Gastroesophageal sphincter (tissue), 3 donors: ENCODE measurements at regions not wholly inside any gene's neighbourhood (a gene's known extent, or its start where the extent isn't known, plus 50 kb on each side); places are given as distances from the start of the nearest gene placed in this dataset.

Experiments
- CTCF ChIP-seq, 4 experiments: fragments of 200-600 bp in 2 of 4; fragments of 450-650 bp in 2 of 4; sonication (generic) in 1 of 4; IDR thresholded peaks; one replicate each; pipeline ENCODE4 v1.5.1; 2017 to 2019; ENCODE audit warnings: antibody characterized with exemption in 4 of 4, mild to moderate bottlenecking in 2 of 4, moderate library complexity in 2 of 4
- EP300 ChIP-seq: sonication (generic); formaldehyde crosslinking; IDR thresholded peaks from one replicate; pipeline ENCODE4 v1.6.1; 2017; ENCODE audit warnings: antibody characterized with exemption, mild to moderate bottlenecking
- POLR2A ChIP-seq, 2 donors: fragments of 450-650 bp; IDR thresholded peaks; one replicate each; pipeline ENCODE4 v1.6.1; 2017; ENCODE audit warnings: antibody characterized with exemption in 2 of 2, mild to moderate bottlenecking in 2 of 2, moderate library complexity in 1 of 2
- POLR2AphosphoS5 ChIP-seq: sonication (generic); formaldehyde crosslinking; IDR thresholded peaks from one replicate; pipeline ENCODE4 v1.6.1; 2017; ENCODE audit warnings: antibody characterized with exemption

- TF ChIP-seq CTCF (IDR thresholded peaks at IDR 0.05) (no peak), POLR2AphosphoS5 (no peak), POLR2A (IDR thresholded peaks at IDR 0.05) (no peak), EP300 (no peak)
Measured at GRCh38 chr6:9103876-9104521, 668.7 kb upstream of the SLC35B3 start.
